Stimulated activated CD4-positive, alpha-beta T cell treated with anti-CD3 and anti-CD28 coated beads, TNF-alpha, amount 100 ng/mL, for 4 hours (primary cell): ENCODE measurements at regions not wholly inside any gene's neighbourhood (a gene's known extent, or its start where the extent isn't known, plus 50 kb on each side); places are given as distances from the start of the nearest gene placed in this dataset.

Experiments
- DNase-seq, 3 experiments: peaks; one replicate each; pipeline ENCODE4 v3.0.0-alpha.2; 2020; ENCODE audit warnings: low read depth in 3 of 3

DNA sequence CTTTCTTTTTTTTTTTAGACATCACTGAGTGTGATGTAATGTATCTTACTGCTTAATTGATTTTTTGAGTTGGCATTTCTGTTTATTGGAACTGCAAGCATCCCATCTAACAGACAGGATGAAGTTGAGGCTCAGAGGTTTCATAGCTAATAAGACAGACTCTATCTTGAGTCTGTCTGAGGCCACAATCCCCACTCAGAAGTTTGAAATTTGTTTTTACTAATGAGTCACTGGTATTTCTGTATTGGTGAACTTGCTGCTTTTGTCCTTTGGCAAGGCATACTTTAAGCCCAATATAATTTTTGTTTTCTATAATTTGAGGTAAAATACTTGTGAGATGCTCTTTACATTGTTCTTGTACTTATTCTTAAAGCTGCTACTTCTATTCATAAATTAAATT, 491.2 kb downstream of the PSAT1 start:
- no peak for DNase-seq

DNA sequence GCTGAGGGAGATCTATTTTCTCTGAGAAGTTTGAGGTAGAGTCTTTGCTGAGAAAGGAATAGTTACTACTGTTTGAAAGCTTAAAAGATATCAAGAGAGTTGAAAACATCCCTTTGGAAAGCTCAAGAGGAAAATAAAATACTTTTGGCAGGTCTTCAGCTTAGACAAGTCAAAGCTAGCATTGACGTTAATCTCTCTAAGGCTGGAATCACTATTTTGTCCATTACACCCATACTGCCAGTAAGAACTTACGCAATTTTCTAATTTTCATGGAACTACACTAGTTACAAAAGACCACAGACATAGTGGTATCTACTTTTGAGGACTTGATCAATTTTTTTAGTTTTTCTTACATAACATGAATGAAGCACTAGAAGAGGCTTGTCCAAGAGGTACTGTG, 494.9 kb downstream of the PSAT1 start:
- no peak for DNase-seq

DNA sequence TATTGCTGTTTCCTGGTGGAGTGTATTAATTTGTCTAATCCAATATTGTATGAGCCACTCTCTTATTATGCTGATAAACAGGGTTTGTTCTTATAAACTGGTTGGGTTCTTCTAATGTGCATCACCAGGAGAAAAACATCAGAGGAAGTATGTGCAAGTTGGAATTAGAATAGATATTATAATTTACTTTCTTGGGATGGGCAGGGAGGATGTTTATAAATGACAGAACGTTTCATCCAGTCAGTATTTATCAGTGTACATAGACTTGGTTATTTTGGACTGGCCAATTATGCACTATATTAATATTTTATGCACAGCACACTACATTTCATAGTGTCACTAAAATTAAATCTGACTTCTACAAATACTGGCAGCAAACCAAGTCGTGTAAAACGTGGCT, 495.8 kb downstream of the PSAT1 start:
- no peak for DNase-seq

DNA sequence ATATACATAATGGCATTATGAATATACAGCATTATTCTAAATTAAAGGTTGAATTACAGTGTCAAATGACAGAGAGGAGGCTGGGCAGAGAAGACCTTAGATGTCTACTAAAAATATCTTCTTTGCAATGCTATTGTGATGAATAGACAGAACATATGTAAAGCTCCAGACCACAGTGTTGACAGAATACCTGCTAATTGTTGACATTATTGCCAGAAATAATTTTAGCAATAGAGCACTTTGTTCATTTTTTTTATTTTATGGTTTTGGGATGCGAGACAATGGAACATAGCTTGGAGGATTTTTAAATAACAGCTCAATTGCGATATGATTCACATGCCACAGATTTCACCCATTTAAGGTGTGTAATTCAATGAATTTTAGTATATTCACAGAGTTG, 508.8 kb downstream of the PSAT1 start:
- DNase-seq, result no peak

DNA sequence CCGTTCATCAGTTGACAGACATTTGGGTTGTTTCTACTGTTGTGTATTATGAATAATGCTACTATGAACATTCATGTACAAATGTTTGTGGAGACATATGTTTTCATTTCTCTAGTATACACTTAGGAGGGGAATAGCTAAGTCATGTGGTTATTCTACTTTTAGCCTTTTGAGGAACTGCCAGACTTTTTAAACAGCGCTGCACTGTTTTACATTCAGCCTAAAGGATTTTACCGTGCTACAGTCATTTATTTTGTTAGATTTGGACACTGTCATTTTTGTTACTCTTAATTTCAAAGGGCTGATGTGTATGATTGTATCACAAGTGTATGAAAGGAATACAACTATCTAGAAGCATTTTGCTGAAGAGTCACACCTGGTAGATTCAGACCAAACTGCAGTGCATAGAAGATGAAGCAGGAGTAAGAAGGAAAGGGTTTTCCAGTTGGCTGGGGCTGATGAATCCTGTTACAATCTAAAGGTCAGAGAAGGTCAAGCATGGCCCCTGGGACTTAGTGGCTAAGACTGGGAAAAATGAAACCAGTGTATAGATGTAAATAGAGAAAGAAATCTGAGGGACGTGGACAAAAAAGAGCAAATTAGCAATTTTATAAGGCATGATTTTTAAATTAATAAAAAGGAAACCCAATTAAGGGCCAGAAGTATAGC, 509.7 kb downstream of the PSAT1 start:
- no peak for DNase-seq

DNA sequence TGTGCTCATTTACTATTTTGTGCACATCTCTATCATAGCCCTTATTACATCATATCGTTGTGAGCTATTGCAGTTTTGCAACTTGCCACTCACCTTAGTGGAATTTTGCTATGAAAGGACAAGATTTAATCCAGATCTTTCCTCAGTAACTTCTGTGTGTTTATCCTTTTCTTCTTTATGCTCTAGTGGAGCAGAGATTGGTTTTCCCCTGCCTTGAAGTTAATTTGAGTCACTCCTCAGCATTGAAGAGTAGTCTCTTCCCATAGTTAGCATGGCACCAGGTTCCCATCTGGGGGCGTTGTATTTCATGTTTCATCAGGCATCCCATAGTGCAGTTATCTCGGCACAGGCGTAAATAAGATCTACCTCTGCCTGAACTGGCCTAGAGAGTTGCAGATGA, 510.4 kb downstream of the PSAT1 start:
- DNase-seq, result no peak

DNA sequence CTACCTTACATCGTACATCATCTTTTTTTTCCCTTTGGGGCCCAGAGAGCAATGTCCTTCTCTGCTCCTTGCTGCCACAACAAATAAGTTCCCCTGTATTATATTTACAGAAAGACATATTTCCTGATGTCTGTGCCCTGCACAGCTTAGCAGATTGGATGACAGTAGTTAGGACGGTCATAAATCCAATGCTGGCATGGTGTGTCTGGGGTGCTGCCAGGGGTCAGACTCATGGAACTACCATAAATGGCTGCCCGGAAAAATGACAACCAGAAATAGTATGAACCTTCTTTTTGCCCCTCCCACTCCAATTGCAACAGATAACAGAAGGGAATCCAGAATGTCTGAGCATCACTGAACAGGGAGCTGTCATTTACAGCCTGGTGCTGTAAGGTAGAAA, 511.1 kb downstream of the PSAT1 start:
- DNase-seq, result no peak

DNA sequence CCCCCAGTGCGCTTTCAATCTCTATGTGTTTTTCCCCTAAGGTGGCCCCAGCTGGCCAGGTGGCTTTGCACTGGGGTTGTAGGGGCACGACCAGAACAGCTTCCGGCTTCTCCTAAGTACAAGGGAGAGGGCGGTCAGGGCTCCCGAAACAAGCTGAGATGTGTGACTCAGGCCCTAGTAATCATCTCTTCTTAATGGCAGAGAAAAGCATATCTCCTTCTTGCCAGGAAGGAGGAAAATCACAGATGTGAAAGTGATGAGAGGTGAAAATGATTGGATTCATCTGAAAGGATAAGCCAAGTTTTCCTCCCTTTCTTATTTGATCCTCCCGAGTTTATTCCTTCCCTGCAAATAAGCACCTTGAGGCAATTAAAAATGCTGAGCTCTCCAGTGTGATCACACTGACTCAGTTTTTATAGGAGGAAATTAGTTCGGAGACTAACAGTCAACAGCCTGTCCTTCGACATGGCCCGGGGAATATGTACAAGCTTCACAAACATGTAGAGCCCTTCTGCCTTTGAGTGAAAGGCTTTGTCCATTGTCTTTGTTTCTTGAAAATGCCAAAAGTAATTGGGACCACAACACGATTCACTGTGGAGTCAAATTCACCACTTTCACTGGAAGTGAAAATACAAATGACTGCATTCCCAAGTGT, 514.8 kb downstream of the PSAT1 start:
- DNase-seq, result no peak

DNA sequence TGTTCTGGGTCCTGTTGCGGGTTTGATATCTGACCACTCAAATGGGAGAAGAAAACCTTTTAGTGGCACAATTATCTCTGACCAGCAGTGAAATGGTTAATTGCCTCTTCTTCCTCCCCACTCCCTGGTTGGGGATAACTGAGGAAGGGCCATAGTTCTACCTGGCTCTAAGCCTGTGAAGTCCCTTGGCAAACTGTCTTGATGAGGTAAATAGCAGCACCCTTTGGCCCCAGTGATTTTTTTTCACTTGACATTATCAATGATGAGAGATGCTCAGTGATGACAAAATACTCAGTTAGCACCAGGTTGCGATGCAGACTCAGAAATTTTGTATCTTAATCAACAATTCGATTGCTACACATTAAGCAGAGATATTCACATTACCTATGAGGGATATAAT, 515.7 kb downstream of the PSAT1 start:
- no peak for DNase-seq

DNA sequence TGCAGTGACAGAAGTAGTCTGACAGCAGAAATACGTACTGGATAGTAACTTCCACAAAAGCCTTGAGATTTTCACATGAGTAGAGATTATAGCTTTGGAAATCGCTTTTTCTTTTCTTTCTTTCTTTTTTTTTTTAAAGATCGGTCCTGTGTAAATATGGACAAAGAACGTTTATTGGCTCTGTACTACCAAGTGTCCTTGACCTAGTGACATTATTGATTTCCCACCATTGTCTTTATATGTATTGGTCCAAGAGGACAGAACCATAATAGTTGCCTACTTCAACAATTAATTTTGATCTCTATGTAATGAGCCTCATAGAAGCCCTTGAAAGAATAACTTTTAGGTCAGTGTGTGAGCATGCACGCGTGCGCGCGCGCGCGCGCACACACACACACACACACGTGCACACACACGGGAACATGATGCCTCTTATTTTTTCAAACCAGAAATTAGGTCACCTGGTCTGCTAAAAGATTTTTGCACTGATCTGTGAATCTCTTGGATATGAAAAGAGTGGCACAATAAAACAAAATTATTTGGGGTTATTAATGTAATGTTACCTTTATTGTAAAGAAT, 516.8 kb downstream of the PSAT1 start:
- DNase-seq, result no peak

DNA sequence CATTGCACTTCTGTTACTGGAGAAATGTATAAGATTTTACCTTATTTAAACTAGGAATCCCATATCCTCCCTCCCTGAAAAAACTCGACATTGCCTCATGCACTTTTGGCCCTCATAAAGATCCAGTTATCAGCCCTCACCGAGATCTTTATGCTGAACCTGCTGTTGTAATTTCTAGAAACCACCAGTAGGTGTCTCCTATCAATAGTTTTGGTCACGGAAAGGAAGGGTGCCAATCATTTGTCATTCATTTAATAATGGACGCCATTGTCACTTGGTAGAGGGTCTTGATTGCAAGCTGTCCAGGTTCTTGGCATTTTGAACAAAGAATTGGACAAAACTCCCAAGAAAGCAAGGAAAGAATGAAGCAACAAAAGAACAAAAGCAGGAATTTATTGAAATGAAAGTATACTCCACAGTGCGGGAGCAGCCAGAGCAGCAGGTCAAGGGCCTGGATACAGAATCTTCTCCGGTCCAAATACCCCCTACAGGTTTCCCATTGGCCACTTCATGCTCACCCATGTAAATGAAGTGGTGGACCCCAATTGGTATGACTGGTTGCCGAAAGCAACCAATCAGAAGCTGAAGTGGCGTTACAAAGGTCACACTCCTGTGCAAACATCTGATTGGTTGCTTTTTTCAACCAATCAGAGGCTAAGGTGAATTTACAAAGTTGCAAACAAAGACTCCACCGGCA, 524.3 kb downstream of the PSAT1 start:
- no peak for DNase-seq

DNA sequence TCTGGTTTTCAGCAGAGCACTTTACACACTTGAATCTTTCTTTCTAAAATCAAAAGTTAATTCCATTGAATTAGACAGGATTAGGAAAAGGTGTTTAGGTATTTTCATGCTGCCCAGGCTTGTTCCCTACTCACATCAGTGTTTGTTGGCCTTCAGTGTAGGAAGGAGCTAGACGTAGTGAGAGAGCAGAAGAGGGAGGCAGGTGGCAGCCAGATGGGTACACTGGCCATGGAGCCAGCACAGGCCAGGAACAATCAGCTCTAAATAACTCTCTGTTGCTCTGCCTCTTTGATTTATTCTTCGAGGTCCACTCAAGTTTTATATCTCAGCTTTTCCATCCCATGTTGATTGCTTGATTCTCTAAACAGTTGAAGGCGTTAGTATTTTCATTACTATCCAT, 529.6 kb downstream of the PSAT1 start:
- DNase-seq, result no peak

DNA sequence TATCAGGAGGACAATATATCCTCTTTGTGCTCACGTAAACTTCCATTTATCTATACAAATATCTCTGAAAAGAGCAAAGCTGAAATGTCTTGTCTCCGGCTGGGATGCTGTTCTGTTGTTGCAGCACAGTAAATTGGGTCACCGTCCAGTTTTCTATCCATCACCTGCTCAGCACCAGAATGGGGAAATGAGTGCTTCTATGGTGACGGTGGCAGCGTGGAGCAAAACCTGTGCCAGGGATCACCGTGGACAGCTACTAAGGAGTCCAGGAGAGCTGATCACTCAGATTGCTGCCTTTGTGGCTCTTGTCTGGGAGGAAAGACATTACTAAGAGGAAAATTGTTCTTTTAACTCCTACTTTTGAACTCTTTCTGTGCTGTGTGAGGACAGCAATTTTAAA, 531.6 kb downstream of the PSAT1 start:
- no peak for DNase-seq

DNA sequence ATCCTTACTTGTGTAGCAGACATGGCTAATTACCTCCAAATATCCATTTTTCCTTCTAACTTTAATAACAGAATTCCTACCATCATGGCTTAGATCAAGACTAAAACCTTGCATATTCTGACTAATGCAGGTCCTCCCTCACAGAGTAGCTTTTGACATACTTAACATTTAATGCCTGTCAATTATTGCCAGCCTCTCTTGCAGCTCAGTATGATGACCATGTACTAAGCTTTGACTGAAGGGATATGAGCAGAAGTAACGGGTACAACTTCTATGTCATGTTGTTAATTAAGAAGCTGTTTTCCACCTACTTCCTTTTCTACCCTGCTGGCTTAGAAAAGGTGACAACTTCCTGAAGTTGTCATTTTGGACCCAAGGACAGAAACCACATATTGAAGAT, 533.4 kb downstream of the PSAT1 start:
- DNase-seq, result no peak

DNA sequence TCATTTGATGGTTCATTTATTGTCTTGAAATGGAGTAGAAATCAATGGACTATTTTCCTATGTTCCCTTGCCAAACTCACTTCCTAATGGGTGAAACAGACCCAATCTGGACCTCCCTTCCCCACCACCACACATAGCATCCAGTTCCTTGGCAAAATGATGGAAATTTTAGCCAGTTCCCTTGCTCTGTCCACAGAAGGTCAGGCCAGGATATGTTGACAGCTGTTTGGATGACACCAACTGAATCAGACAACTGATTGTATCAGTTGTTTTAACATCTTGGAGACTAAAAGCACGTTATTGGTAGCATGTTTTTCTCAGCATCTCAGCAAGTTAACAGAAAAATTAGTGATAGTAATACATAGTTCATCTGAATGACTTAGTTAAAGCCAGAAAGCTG, 534.8 kb downstream of the PSAT1 start:
- DNase-seq, result no peak

DNA sequence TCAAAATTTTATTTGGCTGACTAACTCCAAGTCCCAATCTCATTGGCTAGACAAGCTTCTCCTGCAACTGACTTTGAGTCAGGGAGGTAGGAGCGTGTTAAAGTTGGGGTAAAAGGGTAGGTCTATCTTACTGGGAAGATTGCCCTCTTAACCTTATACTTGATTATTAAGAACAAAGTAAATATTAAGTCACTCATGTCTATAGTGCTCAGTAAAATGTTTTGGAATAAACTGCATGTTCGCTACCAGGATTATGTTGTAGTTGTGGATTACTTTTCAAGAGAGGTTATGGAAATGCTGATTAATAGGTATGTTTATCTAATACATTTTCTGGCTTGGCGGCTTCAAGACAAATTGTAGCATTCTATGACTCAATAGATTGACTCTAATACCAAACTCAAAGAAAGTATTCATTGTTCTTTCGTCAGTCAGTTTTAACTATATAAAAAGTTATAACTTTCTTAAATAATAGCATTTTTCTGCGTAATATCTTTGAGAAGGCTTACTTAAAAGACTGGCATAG, 539.1 kb downstream of the PSAT1 start:
- DNase-seq, result no peak

DNA sequence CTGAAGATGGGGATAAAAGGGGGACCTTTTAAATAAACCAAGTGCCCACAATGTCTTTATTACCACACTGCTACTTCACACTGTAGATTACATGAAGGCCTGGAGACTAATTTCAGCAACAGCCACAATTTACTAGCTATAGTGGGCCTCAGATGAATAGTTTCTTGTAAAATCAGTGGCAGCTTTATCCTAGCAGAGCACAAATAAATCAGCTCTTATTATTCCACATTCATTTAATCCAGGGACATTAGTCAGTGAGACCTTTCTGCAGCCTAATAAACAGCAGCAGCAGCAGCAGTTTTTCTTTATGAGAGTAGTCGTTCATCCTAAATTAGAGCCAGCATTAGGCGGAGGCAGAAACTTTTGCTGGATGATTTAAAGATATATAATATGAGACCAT, 542.3 kb downstream of the PSAT1 start:
- no peak for DNase-seq

DNA sequence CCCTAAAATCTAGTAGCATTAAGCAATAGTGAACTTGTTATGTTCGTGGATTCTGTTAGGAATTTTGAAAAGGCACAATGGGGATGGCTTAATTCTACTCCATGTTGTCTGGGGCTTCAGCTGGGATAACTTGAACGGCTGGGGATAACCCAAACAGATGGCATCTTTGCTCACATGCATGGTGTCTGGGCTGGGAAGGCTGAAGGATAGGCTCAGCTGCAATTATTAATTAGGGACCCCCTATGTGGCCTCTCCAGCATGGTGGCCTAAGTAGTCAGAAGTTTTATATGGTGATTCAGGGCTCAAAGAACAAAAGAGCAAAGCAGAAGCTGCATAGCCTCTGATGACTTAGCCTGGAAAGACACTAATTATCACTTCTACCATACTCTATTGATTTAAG, 551.1 kb downstream of the PSAT1 start:
- no peak for DNase-seq

DNA sequence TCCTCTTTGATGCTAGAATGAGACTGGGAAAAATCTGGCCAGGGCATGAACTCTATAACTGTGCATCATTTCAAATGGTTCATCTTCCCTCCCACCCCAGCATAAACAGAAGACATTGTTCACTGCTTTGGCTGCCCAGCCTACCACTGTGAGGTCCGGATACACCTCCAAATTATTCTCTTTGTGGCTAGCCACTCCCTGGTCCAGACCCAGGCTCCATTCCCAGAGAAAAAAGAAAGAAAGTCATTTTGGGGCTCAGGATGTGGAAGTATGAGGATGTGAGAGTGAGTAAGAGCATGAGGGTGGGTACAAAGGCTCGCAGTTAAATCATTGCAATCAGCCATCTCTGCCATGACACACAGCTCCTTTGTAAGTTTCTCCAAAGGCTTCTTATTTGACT, 559.2 kb downstream of the PSAT1 start:
- no peak for DNase-seq

DNA sequence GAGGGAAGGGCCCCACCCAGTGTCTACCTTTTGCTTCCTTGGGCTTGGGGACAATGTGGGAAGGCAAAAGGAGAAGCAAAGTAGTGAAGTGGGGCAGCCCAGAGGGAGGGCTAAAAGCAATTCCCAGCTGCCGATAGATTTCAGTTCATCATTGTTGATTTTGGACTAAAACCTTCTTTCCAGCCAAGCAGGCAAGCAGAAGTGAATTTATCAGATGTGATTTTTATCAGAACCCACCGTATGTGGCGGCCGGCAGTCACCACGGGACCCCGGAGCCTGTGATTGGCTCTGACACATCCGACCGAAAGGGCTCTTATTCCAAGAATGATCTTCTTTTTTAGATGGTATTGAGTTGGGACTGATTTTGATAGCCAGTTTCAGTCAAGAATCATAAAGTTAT, 559.9 kb downstream of the PSAT1 start:
- no peak for DNase-seq

DNA sequence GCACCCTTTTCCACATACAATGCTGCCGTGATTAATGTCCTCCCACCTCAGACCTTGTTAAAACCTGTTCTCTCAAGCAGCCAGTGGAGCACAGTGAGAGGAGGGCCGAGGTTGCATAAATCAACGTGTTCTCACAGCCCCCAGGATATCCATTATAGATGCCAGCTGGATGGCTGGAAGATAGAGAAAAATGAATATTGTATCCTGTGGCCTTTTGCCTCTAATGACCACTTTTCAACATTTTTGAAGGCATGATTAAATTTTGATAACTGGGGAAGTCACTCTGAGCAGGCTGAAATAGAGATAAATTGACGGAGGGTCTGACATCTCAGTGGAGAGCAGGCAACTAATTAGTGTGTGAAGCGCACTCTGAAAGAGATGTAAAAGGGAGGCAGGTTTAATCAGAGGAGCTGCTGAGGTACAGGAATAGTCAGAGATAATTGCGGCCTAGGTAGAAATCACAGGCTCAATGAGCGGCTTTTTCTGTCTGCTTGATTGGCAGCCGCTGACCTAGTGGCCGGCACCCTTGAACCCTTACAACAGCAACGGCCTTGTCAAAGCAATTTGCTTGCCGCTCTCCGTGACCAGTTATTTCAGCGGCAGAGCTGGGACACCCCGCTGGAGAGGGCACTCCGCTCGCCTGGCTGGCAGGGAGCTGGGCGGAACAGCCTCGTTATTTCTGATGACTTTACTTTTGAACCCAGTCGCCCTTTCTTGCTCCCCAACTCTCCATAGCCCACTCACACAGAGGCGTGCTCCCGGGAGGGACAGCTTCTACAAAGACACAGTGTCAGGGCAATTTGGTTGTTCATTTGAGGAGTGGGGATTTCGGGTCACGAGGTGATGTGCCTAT, 560.7 kb downstream of the PSAT1 start:
- no peak for DNase-seq

DNA sequence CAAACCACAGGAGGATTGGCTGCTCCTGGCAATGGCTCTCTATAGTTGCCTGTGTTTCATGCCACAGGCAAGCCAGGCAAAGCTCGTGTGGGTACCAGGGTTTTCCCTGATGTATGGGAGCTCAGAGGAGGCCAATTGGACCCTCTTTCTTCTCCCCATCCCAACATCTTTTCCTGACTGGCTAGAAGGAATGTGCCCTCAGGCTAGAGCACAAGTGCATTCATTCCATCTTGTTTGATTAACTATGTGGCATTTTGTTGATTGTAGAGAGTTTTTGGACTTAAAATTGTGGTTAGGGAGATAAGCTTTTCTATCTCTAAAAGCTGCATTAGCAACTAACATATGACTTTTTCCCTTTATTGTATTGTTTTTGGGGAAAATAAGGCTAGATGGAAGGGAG, 561.3 kb downstream of the PSAT1 start:
- DNase-seq, result no peak
